Activated CD4-positive, alpha-beta T cell treated with anti-CD3 and anti-CD28 coated beads, Interleukin-2, amount 50 U/mL, for 48 hours (primary cell): ENCODE measurements at regions not wholly inside any gene's neighbourhood (a gene's known extent, or its start where the extent isn't known, plus 50 kb on each side); places are given as distances from the start of the nearest gene placed in this dataset.
"Not testable (repeated sequence)": the region's sequence is repeated elsewhere in the genome, so short reads cannot be mapped to it uniquely, and the experiment has no call there.

ENCODE experiments used
- DNase-seq, 2 experiments: peaks; one replicate each; pipeline ENCODE4 v3.0.0-alpha.2; 2020

GRCh38 chr3:137820366-137820765 lies 56.3 kb downstream of the SOX14 start:
- no peak for DNase-seq

GRCh38 chr3:137835096-137835495 lies 71.0 kb downstream of the SOX14 start:
- no peak for DNase-seq

GRCh38 chr3:137845194-137845593 lies 81.1 kb downstream of the SOX14 start:
- DNase-seq, result no peak

- DNase-seq, result no peak
Observed at GRCh38 chr3:137845666-137846065, 81.6 kb downstream of the SOX14 start.

- DNase-seq, result no peak
Observed at GRCh38 chr3:137852391-137852830, 88.3 kb downstream of the SOX14 start.

- no peak for DNase-seq
Observed at GRCh38 chr3:137854533-137855261, 90.6 kb downstream of the SOX14 start.

- DNase-seq, result no peak
Observed at GRCh38 chr3:137866001-137866400, 101.9 kb downstream of the SOX14 start.

- DNase-seq, result no peak
Observed at GRCh38 chr3:137866933-137867332, 102.8 kb downstream of the SOX14 start.

- no peak for DNase-seq
Observed at GRCh38 chr3:137867611-137868010, 103.5 kb downstream of the SOX14 start.

- DNase-seq, result no peak
Observed at GRCh38 chr3:137869022-137869421, 104.9 kb downstream of the SOX14 start.

- DNase-seq, result not testable (repeated sequence)
Observed at GRCh38 chr3:137872589-137872988, 108.5 kb downstream of the SOX14 start.

GRCh38 chr3:137896842-137897241 lies 113.1 kb upstream of the CLDN18 start:
- not testable (repeated sequence) for DNase-seq

- no peak for DNase-seq
Observed at GRCh38 chr3:137906985-137907649, 102.8 kb upstream of the CLDN18 start.

GRCh38 chr3:137924628-137925027 lies 85.3 kb upstream of the CLDN18 start:
- DNase-seq, result no peak

- DNase-seq, result no peak
Observed at GRCh38 chr3:137925080-137925479, 84.9 kb upstream of the CLDN18 start.

- no peak for DNase-seq
Observed at GRCh38 chr3:137926991-137927390, 83.0 kb upstream of the CLDN18 start.

GRCh38 chr3:137930976-137931375 lies 79.0 kb upstream of the CLDN18 start:
- DNase-seq, result no peak

GRCh38 chr3:137938876-137939275 lies 71.1 kb upstream of the CLDN18 start:
- DNase-seq, result no peak

GRCh38 chr3:137944593-137944992 lies 65.4 kb upstream of the CLDN18 start:
- DNase-seq, result no peak

- peak; percentile 45 to 56 for DNase-seq
Observed at GRCh38 chr3:137946356-137946973, 63.5 kb upstream of the CLDN18 start.

- DNase-seq, result no peak
Observed at GRCh38 chr3:137947117-137947516, 62.8 kb upstream of the CLDN18 start.

GRCh38 chr3:137948400-137949072 lies 61.4 kb upstream of the CLDN18 start:
- no peak for DNase-seq

- DNase-seq, result no peak
Observed at GRCh38 chr3:137958636-137959035, 51.3 kb upstream of the CLDN18 start.
